ENCODE measurements at regions not wholly inside any gene's neighbourhood (a gene's known extent, or its start where the extent isn't known, plus 50 kb on each side); places are given as distances from the start of the nearest gene placed in this dataset.

DNA sequence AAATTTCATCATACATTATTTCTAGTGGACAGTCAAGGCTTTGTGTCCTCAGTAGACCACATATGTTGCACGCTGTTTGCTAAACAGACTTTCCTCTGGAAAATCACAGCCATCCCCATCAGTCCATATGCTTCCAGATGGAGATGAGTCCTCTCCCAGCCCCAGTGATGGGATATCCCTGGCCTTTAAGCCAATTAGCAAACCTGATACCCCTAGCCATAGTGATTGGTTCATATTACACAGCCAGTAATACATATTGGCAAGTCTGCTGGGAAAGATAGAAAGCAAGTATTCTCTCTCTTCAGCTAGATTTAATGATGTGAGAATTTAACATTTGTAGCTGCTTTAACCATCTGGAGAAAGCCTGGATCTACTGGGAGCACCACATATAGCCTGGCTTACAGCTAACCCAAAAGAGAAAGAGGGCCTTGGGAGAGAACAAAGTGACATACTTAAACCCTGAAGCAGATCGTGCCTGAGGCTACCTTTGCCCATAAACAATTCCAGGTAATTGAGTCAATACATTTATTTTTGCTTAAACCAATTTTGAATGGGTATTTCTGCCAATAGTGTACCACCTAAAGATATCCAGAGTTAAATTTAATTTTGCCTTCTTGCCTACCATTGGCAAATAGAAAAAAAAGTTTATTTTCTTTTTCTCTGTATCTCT lies 103.5 kb upstream of the HIVEP1 start:
- H3K27ac ChIP-seq (ENCODE audit: low read length): no peak overlapping the region
- H3K4me3 ChIP-seq (ENCODE audit: low read depth in 2 of 2, low read length in 2 of 2): no peak overlapping the region
- H3K36me3 ChIP-seq (ENCODE audit: control insufficient read depth, insufficient read depth, low read length): no peaks in the 10 kb centered on the region
- no peaks in the 10 kb centered on the region for H3K4me1 ChIP-seq (ENCODE audit: control insufficient read depth, insufficient read depth, low read length)
- intact Hi-C loops (cut with micrococcal nuclease; ENCODE audit: unreplicated experiment): no loop called here
- ChIA-PET POLR2A (no interaction called here), CTCF (no interaction called here)
- in situ Hi-C loops (cut with HindIII; ENCODE audit: low pct_unique_long_range_greater_than_20kb, low sequenced_read_pairs): no loop called here
- H3K27me3 ChIP-seq (ENCODE audit: control insufficient read depth, insufficient read depth, low read length): no peaks in the 10 kb centered on the region
- TF ChIP-seq POLR2AphosphoS5 (IDR thresholded peaks at IDR 0.05; ENCODE audit: low read depth, low read length) (no peak), TCF7L2 (IDR thresholded peaks at IDR 0.05; ENCODE audit: low read depth, low read length) (no peak), CTCF (IDR thresholded peaks at IDR 0.05) (no peak), SIN3A (IDR thresholded peaks at IDR 0.05; ENCODE audit: borderline replicate concordance, insufficient read depth, low read depth, low read length) (no peak)
- TF ChIP-seq, protein P1, sequence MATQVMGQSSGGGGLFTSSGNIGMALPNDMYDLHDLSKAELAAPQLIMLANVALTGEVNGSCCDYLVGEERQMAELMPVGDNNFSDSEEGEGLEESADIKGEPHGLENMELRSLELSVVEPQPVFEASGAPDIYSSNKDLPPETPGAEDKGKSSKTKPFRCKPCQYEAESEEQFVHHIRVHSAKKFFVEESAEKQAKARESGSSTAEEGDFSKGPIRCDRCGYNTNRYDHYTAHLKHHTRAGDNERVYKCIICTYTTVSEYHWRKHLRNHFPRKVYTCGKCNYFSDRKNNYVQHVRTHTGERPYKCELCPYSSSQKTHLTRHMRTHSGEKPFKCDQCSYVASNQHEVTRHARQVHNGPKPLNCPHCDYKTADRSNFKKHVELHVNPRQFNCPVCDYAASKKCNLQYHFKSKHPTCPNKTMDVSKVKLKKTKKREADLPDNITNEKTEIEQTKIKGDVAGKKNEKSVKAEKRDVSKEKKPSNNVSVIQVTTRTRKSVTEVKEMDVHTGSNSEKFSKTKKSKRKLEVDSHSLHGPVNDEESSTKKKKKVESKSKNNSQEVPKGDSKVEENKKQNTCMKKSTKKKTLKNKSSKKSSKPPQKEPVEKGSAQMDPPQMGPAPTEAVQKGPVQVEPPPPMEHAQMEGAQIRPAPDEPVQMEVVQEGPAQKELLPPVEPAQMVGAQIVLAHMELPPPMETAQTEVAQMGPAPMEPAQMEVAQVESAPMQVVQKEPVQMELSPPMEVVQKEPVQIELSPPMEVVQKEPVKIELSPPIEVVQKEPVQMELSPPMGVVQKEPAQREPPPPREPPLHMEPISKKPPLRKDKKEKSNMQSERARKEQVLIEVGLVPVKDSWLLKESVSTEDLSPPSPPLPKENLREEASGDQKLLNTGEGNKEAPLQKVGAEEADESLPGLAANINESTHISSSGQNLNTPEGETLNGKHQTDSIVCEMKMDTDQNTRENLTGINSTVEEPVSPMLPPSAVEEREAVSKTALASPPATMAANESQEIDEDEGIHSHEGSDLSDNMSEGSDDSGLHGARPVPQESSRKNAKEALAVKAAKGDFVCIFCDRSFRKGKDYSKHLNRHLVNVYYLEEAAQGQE (IDR thresholded peaks at IDR 0.05; ENCODE audit: insufficient read depth in 1 of 2, low read depth in 2 of 2, low read length in 1 of 2): no peak
- DNase-seq (ENCODE audit: low read depth, low spot score): no peak
- no peaks in the 10 kb centered on the region for H3K9me3 ChIP-seq (ENCODE audit: control insufficient read depth, insufficient read depth, low read depth, low read length)
- no TSS peak for BruUV-seq (replicated peaks)
- no peak for ATAC-seq

- H3K9me3 ChIP-seq (ENCODE audit: control insufficient read depth, insufficient read depth, low read depth, low read length): no peaks in the 10 kb centered on the region
- POLR2A ChIA-PET: no interaction called here
- no peak overlapping the region for H3K4me3 ChIP-seq (ENCODE audit: low read depth in 2 of 2, low read length in 2 of 2)
- intact Hi-C loops (cut with micrococcal nuclease; ENCODE audit: unreplicated experiment) (no loop called here), in situ Hi-C loops (cut with HindIII; ENCODE audit: low pct_unique_long_range_greater_than_20kb, low sequenced_read_pairs) (no loop called here)
- TF ChIP-seq, protein P1 (IDR thresholded peaks at IDR 0.05; ENCODE audit: insufficient read depth in 1 of 2, low read depth in 2 of 2, low read length in 1 of 2): no peak
- TF ChIP-seq CTCF (IDR thresholded peaks at IDR 0.05) (no peak), TCF7L2 (IDR thresholded peaks at IDR 0.05; ENCODE audit: low read depth, low read length) (no peak), POLR2AphosphoS5 (IDR thresholded peaks at IDR 0.05; ENCODE audit: low read depth, low read length) (no peak), SIN3A (IDR thresholded peaks at IDR 0.05; ENCODE audit: borderline replicate concordance, insufficient read depth, low read depth, low read length) (no peak)
- no peaks in the 10 kb centered on the region for H3K36me3 ChIP-seq (ENCODE audit: control insufficient read depth, insufficient read depth, low read length)
- no peaks in the 10 kb centered on the region for H3K4me1 ChIP-seq (ENCODE audit: control insufficient read depth, insufficient read depth, low read length)
- no peaks in the 10 kb centered on the region for H3K27me3 ChIP-seq (ENCODE audit: control insufficient read depth, insufficient read depth, low read length)
- DNase-seq (ENCODE audit: low read depth, low spot score) (no peak), ATAC-seq (no peak)
- BruUV-seq (replicated peaks): no TSS peak
- no peak overlapping the region for H3K27ac ChIP-seq (ENCODE audit: low read length)
- CTCF ChIA-PET: no interaction called here
Observed at GRCh38 chr6:11903645-11904044, 108.5 kb upstream of the HIVEP1 start.
